Hematopoietic multipotent progenitor cell treated with erythropoietin and hydrocortisone succinate and interleukin-3 and kit ligand, for 17 days (in vitro differentiated cells): ENCODE measurements at regions not wholly inside any gene's neighbourhood (a gene's known extent, or its start where the extent isn't known, plus 50 kb on each side); places are given as distances from the start of the nearest gene placed in this dataset.

ENCODE experiments used
- DNase-seq: peaks from one replicate; pipeline ENCODE4 v3.0.0-alpha.2; 2015; ENCODE audit warnings: low spot score

- no peak for DNase-seq
Observed at GRCh38 chr9:119500072-119500771, 131.0 kb upstream of the BRINP1 start.

DNA sequence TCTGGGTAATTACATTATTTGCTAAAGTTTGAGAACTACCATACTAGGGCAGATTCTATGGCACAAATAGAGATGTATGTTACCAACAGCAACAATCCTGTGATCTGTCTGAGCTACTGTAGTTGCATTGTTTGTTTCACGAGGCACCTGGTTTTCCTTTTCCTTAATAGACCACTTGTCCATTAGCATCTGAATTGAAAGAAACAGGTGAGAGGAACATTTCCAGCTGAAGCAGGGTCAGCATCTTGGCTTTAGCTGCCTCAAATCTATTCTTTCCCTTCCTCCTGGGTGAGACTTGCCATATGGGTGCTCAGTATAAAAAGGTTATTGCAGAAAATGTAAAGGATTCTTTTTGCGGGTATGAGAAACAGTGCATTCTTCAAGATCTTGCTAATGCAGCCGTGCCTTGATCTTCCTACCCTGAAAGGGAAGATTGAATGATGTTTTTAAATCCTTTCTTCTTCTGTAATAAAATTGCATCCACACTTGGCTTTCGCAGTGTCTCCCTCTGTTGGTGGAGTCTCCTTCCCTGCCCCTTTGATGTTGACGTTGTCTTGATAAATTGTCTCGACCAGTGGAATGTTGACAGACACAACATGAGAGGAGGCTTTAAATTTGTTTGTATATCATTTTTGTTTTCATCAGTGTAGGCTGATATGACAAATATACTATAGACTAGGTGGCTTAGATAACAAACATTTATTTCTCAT lies 118.0 kb upstream of the BRINP1 start:
- DNase-seq = no peak

DNA sequence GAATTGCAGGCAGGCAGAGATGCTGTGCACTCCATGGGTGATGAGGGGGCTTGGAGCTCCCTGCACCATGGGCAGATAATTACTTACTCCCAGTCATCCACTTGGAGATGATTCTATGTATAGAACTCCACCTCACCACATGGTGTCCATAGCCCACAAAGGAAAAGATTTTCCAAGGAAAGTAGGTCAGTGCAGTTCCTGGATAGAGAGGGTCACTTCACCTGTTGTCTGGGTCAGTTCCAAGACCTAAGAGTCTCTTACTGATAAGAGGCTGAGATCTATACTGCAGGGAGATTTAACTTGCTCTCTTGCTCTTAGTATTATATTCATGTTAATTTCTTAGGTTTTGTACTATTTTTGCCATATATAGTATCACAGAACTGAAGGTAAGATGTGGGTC lies 113.9 kb upstream of the BRINP1 start:
- no peak for DNase-seq

- DNase-seq = no peak
Observed at GRCh38 chr9:119477197-119477596, 108.0 kb upstream of the BRINP1 start.

DNA sequence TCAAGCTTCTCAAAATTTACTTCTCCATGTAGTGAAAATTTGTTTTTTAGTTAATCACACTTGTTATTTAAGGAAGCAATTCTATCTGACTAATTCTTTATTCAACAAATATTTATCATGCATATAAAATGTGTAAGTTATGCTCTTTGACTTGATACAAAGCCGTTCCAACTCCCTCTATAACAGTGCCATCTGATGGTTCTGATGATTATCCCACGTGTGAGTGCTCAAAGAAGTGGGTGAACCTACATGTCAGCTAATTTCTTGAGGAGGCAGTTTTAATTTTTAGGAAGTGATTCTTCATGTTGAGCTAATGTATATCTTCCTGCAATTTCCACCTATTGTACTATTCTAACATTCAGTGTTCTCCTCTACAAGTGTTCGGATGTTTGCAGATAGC lies 88.8 kb upstream of the BRINP1 start:
- no peak for DNase-seq

DNA sequence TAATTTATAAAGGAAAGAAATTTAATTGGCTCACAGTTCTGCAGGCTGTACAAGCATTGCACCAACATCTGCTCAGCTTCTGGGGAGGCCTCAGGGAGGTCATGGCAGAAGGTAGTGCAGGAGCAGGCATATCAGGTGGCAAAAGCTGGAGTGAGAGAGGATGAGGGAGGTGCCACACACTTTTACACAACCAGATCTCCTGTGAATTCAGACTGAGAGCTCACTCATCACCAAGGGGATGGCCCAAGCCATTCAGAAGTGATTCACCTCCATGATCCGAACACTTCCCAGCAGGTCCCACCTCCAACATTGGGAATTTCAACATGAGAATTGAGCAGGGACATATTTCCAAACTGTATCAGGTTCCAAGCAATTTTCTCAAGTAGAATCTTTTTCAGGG lies 84.7 kb upstream of the BRINP1 start:
- no peak for DNase-seq

DNA sequence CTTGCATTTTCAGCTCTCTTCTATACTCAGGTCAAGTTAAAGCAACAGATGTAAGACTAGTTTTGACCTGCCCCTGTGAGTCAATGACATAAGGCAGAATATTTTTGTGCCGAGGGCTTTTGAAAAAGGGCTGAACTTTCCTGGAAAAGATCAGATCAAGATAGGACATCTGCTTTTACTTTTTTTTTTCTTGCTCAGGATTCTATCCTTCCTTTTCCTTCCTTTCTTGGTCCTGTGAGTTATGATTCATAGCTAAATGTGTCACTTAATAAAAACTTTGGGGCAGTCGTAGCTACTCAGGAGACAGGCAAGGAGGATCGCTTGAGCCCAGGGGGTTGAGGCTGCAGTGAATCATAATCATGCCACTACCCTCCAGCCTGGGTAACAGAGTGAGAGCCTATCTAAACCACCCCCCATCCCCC lies 84.3 kb upstream of the BRINP1 start:
- no peak for DNase-seq

GRCh38 chr9:119451426-119451825 lies 82.2 kb upstream of the BRINP1 start:
- no peak for DNase-seq

- DNase-seq = no peak
Observed at GRCh38 chr9:119443179-119443578, 73.9 kb upstream of the BRINP1 start.

DNA sequence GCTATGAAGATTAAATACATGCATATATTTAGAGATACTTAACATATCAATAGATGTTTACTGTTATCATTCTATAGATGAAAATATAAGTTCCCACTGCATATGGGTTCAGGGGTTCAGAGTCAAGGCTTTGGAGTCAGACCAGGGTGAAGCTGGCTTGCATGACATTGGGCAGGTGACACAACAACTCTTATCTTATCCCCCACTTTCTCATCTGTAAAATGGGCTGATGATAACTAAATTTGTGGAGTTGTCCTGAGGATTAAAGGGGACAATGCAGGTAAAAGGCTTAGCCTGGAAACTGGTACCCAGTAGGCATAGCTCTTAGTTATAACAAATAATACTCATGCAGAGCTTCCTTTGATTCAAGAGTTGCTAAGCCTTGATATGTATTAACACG lies 72.6 kb upstream of the BRINP1 start:
- DNase-seq = no peak

GRCh38 chr9:119441338-119441737 lies 72.1 kb upstream of the BRINP1 start:
- DNase-seq = no peak

- DNase-seq = no peak
Observed at GRCh38 chr9:119436261-119436660, 67.0 kb upstream of the BRINP1 start.

DNA sequence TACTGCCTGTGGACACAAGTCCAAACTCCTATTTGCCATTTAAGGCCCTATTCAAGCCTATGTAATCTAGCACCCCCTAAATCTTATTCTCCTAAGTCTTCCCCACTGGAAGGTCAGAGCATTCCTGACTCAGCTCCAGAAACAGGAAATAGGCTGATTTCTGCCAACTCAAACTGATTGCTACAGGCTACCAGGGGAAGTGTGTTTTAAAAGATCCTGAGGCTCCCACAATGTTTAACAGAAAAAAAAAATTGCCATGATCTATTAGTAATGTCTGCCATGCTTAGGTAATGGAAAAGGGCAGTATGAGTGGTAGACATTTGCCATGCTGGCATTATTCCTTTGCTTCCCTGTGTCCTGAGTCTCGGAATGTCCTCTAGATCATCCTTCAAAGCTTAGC lies 65.8 kb upstream of the BRINP1 start:
- DNase-seq = no peak

DNA sequence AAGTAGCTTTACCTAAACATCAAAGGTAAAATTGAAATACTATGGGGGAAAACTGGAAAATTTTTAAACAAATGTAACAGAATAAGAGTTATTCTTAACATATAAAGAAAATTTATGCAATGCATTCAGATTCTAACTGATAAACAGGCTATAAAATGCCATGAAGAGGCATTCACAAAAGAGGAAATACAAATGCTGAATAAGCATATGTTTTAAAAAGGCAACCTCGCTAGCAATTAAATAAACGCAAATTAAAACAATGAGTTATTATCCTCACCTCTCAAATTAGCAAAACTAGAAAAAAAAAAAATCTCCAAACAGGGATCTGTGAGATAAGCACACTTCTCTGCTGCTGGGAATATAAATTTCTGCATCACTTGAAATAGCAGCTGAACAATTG lies 63.2 kb upstream of the BRINP1 start:
- no peak for DNase-seq

DNA sequence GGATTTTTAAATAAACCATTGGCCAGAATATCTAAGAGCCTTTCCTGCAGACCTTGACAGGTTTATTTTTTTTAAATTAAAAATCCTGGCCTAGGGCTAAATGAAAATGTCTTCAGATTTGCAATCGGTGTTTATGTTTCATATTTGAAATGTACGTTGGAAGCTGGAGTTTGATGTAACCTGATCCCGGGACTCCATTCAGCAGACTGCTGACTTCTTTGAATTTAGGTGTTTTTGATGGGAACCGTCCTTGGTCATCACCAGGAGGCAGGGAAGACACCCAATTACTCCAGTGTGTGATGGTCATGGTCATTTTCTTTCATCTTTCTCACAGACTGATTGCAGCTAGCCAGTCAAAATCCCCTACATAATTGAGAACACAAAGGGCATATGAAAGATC lies 60.1 kb upstream of the BRINP1 start:
- no peak for DNase-seq

- no peak for DNase-seq
Observed at GRCh38 chr9:119420231-119420630, 51.0 kb upstream of the BRINP1 start.
